Smooth muscle cell (in vitro differentiated cells): ENCODE measurements at regions not wholly inside any gene's neighbourhood (a gene's known extent, or its start where the extent isn't known, plus 50 kb on each side); places are given as distances from the start of the nearest gene placed in this dataset.

Source experiments
- DNase-seq: peaks from one replicate; lab custom pipeline; 2025; ENCODE audit not compliant: unreplicated experiment; lab: John Stamatoyannopoulos, UW
- H2AFZ ChIP-seq: fragments of 200-600 bp; sonication (generic); 2 replicates; pipeline ENCODE4 v1.6.0; 2016; ENCODE audit warnings: antibody characterized with exemption, low read depth, mild to moderate bottlenecking
- H3F3A ChIP-seq: fragments of 200-600 bp; sonication (generic); 2 replicates; pipeline ENCODE4 v1.6.0; 2017; ENCODE audit warnings: antibody characterized with exemption, low read depth
- H3K27ac ChIP-seq: fragments of 200-600 bp; sonication (generic); 2 replicates; pipeline ENCODE4 v1.5.1; 2016; ENCODE audit warnings: low read depth, mild to moderate bottlenecking
- H3K27me3 ChIP-seq: fragments of 200-600 bp; sonication (generic); 2 replicates; pipeline ENCODE4 v1.6.1; 2016; ENCODE audit warnings: low read depth, mild to moderate bottlenecking
- H3K36me3 ChIP-seq: fragments of 200-600 bp; sonication (generic); 2 replicates; pipeline ENCODE4 v1.5.1; 2016; ENCODE audit warnings: low read depth
- H3K4me1 ChIP-seq: fragments of 200-600 bp; sonication (generic); 2 replicates; pipeline ENCODE4 v1.5.1; 2016; ENCODE audit warnings: low read depth
- H3K4me2 ChIP-seq: fragments of 200-600 bp; sonication (generic); 2 replicates; pipeline ENCODE4 v1.6.0; 2016; ENCODE audit warnings: mild to moderate bottlenecking
- H3K4me3 ChIP-seq: fragments of 200-600 bp; sonication (generic); 2 replicates; pipeline ENCODE4 v1.5.1; 2016; ENCODE audit warnings: mild to moderate bottlenecking
- H3K79me2 ChIP-seq: fragments of 200-600 bp; sonication (generic); 2 replicates; pipeline ENCODE4 v1.6.0; 2016; ENCODE audit warnings: low read depth, mild to moderate bottlenecking
- H3K9ac ChIP-seq: fragments of 200-600 bp; sonication (generic); 2 replicates; pipeline ENCODE4 v1.6.0; 2016; ENCODE audit warnings: low read depth
- H3K9me3 ChIP-seq: fragments of 200-600 bp; sonication (generic); replicated peaks from 2 replicates; pipeline ENCODE4 v1.5.1; 2016; ENCODE audit warnings: low read depth
- H4K20me1 ChIP-seq: fragments of 200-600 bp; sonication (generic); 2 replicates; pipeline ENCODE4 v1.6.0; 2016; ENCODE audit warnings: low read depth
- CTCF ChIP-seq: fragments of 200-600 bp; sonication (generic); IDR thresholded peaks from 2 replicates; pipeline ENCODE4 v1.5.1; 2017; ENCODE audit warnings: borderline replicate concordance, mild to moderate bottlenecking, antibody characterized with exemption; ENCODE audit not compliant: insufficient read depth, poor library complexity, severe bottlenecking
- WGBS: methylation state at CpG from one replicate; pipeline ENCODE4 v1.1.7; 2016; ENCODE audit warnings: low lambda C conversion rate; 5-methylcytosine and 5-hydroxymethylcytosine counted together

GRCh38 chr1:59150577-59151386 lies 146.1 kb upstream of the FGGY start:
- no peak overlapping the region for H3K9ac ChIP-seq
- peak overlapping the region; percentile 64 for H3K4me2 ChIP-seq
- no peaks in the 10 kb centered on the region for H3K27me3 ChIP-seq
- H3K4me1 ChIP-seq = peaks cover 7% of the 10 kb centered on the region
- H2AFZ ChIP-seq = no peak overlapping the region
- 1% methylated on average over 4 of the region's 4 CpGs for WGBS
- H3K27ac ChIP-seq = peak overlapping the region; percentile 77
- H4K20me1 ChIP-seq = no peaks in the 10 kb centered on the region
- no peaks in the 10 kb centered on the region for H3K9me3 ChIP-seq
- H3K4me3 ChIP-seq = peak overlapping the region; percentile 4
- no peaks in the 10 kb centered on the region for H3K79me2 ChIP-seq
- H3K36me3 ChIP-seq = no peaks in the 10 kb centered on the region
- no peak for TF ChIP-seq CTCF
- H3F3A ChIP-seq = peaks cover 36% of the 10 kb centered on the region
- peak; percentile 39 for DNase-seq

GRCh38 chr1:59151387-59151761 lies 145.5 kb upstream of the FGGY start:
- Histone ChIP-seq H3K4me3 (no peak overlapping the region), H2AFZ (no peak overlapping the region), H3K4me1 (peaks cover 12% of the 10 kb centered on the region), H3K9me3 (no peaks in the 10 kb centered on the region), H4K20me1 (no peaks in the 10 kb centered on the region), H3F3A (peaks cover 41% of the 10 kb centered on the region), H3K27ac (peak overlapping the region; percentile 77), H3K9ac (no peak overlapping the region), H3K4me2 (peak overlapping the region; percentile 64), H3K27me3 (no peaks in the 10 kb centered on the region), H3K79me2 (no peaks in the 10 kb centered on the region), H3K36me3 (no peaks in the 10 kb centered on the region)
- WGBS = 39% methylated on average over 4 of the region's 4 CpGs
- DNase-seq = no peak
- TF ChIP-seq CTCF = no peak

- no peak overlapping the region for H2AFZ ChIP-seq
- H3K9ac ChIP-seq = no peak overlapping the region
- no peak for TF ChIP-seq CTCF
- 67% methylated on average over 1 of the region's 1 CpG for WGBS
- no peaks in the 10 kb centered on the region for H3K79me2 ChIP-seq
- peak overlapping the region; percentile 77 for H3K27ac ChIP-seq
- no peaks in the 10 kb centered on the region for H4K20me1 ChIP-seq
- no peaks in the 10 kb centered on the region for H3K9me3 ChIP-seq
- peaks cover 17% of the 10 kb centered on the region for H3K4me1 ChIP-seq
- H3K36me3 ChIP-seq = no peaks in the 10 kb centered on the region
- H3K27me3 ChIP-seq = no peaks in the 10 kb centered on the region
- no peak overlapping the region for H3K4me3 ChIP-seq
- no peak for DNase-seq
- peak overlapping the region; percentile 64 for H3K4me2 ChIP-seq
- peaks cover 45% of the 10 kb centered on the region for H3F3A ChIP-seq
Measured at GRCh38 chr1:59151860-59152259, 145.0 kb upstream of the FGGY start.

GRCh38 chr1:59152511-59152910 lies 144.4 kb upstream of the FGGY start:
- DNase-seq = no peak
- no peaks in the 10 kb centered on the region for H3K27me3 ChIP-seq
- no peaks in the 10 kb centered on the region for H4K20me1 ChIP-seq
- TF ChIP-seq CTCF = no peak
- H3K79me2 ChIP-seq = no peaks in the 10 kb centered on the region
- no peak overlapping the region for H3K9ac ChIP-seq
- H3K36me3 ChIP-seq = no peaks in the 10 kb centered on the region
- no peaks in the 10 kb centered on the region for H3K9me3 ChIP-seq
- no peak overlapping the region for H3K4me2 ChIP-seq
- no peak overlapping the region for H3K4me3 ChIP-seq
- no peak overlapping the region for H3K27ac ChIP-seq
- H3K4me1 ChIP-seq = peaks cover 22% of the 10 kb centered on the region
- peaks cover 45% of the 10 kb centered on the region for H3F3A ChIP-seq
- H2AFZ ChIP-seq = no peak overlapping the region
- WGBS = 94% methylated on average over 1 of the region's 1 CpG
